ENCODE measurements at regions not wholly inside any gene's neighbourhood (a gene's known extent, or its start where the extent isn't known, plus 50 kb on each side); places are given as distances from the start of the nearest gene placed in this dataset.

DNA sequence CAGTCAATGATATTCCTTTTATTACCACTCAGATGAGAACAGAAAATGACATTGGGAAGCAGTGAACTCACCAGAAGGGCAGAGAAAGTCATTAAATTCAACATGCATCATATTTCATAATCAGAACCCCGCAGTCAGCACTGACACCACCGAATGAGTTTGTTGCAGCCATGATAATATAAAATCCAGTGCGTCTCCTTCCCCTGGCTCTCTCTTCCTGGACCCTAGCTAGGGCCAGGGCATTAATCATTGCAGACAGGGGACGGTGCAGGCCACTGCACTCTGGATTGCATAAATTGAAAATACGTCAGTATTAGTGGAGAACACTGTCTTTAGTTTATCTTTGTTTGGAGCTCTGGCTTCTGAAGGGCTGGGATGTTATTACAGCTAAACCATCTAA lies 931.5 kb downstream of the TYW1 start:
- TF ChIP-seq, protein P1, sequence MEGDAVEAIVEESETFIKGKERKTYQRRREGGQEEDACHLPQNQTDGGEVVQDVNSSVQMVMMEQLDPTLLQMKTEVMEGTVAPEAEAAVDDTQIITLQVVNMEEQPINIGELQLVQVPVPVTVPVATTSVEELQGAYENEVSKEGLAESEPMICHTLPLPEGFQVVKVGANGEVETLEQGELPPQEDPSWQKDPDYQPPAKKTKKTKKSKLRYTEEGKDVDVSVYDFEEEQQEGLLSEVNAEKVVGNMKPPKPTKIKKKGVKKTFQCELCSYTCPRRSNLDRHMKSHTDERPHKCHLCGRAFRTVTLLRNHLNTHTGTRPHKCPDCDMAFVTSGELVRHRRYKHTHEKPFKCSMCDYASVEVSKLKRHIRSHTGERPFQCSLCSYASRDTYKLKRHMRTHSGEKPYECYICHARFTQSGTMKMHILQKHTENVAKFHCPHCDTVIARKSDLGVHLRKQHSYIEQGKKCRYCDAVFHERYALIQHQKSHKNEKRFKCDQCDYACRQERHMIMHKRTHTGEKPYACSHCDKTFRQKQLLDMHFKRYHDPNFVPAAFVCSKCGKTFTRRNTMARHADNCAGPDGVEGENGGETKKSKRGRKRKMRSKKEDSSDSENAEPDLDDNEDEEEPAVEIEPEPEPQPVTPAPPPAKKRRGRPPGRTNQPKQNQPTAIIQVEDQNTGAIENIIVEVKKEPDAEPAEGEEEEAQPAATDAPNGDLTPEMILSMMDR (conservative IDR thresholded peaks at IDR 0.05 in 1 of 2, IDR thresholded peaks at IDR 0.05 in 1 of 2; ENCODE audit: low read depth in 1 of 2, low read length in 2 of 2), result no peak
- no peak for TF ChIP-seq EZH2 (IDR thresholded peaks at IDR 0.05; ENCODE audit: low read length, missing control alignments)

Data from fibroblast of lung (primary cell).